PC-9 (cell line): ENCODE measurements at regions not wholly inside any gene's neighbourhood (a gene's known extent, or its start where the extent isn't known, plus 50 kb on each side); places are given as distances from the start of the nearest gene placed in this dataset.

Experiments
- EZH2 ChIP-seq: fragments of 200-600 bp; sonication (generic); IDR thresholded peaks from 2 replicates; pipeline ENCODE4 v1.8.0; 2017; ENCODE audit warnings: antibody characterized with exemption, low read depth
- TF ChIP-seq, protein P1 (sequence below): fragments of 200-600 bp; sonication (generic); conservative IDR thresholded peaks from 2 replicates; pipeline ENCODE4 v1.6.1; 2017; ENCODE audit warnings: mixed run types, antibody characterized with exemption, mild to moderate bottlenecking, moderate library complexity

DNA sequence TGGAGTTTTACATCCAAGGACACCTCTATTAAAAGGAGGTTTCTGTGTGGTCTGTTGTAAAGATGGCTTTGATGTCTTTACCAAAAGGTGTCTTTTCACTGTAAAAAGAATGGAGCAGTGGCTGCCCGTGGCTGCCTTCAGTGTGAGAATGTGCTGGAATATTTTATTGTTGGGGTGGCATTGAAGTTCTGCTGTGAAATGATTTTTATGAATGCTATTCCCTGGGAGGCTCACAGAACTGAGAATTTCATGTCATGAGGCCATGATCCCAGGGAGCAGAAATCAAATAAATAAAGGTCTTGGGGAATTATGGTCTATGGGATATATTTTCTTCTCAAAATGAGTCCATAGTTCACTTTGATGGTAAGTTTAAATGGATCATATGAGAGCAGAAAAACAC, 425.2 kb upstream of the ZNF608 start:
- TF ChIP-seq, protein P1, sequence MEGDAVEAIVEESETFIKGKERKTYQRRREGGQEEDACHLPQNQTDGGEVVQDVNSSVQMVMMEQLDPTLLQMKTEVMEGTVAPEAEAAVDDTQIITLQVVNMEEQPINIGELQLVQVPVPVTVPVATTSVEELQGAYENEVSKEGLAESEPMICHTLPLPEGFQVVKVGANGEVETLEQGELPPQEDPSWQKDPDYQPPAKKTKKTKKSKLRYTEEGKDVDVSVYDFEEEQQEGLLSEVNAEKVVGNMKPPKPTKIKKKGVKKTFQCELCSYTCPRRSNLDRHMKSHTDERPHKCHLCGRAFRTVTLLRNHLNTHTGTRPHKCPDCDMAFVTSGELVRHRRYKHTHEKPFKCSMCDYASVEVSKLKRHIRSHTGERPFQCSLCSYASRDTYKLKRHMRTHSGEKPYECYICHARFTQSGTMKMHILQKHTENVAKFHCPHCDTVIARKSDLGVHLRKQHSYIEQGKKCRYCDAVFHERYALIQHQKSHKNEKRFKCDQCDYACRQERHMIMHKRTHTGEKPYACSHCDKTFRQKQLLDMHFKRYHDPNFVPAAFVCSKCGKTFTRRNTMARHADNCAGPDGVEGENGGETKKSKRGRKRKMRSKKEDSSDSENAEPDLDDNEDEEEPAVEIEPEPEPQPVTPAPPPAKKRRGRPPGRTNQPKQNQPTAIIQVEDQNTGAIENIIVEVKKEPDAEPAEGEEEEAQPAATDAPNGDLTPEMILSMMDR: no peak
- no peak for TF ChIP-seq EZH2
